Natural killer cell treated with Interleukin-12 subunit alpha and Interleukin-12 subunit beta and Interleukin-15 and Interleukin-18, amount 100 ng/mL, for 72 hours (primary cell): ENCODE measurements at regions not wholly inside any gene's neighbourhood (a gene's known extent, or its start where the extent isn't known, plus 50 kb on each side); places are given as distances from the start of the nearest gene placed in this dataset.

ENCODE experiments used
- ATAC-seq, 2 donors: fragments of 150-1000 bp; cut with Tn5 transposase in 1 of 2; sonication (Bioruptor Pico), chemical (Tn5 transposase) in 1 of 2; 2 replicates each; pipeline ENCODE4 v1.10.0; 2021
- DNase-seq: peaks from one replicate; pipeline ENCODE4 v3.0.0; 2022; ENCODE audit warnings: low spot score
- H3K27ac Mint-ChIP-seq, 2 donors: 1 replicate in 1 of 2; 2 replicates in 1 of 2; pipeline ENCODE4 v1.8.0; 2022; ENCODE audit warnings: mixed read lengths in 2 of 2, mild to moderate bottlenecking in 1 of 2, moderate library complexity in 1 of 2
- H3K27me3 Mint-ChIP-seq, 2 donors: 1 replicate in 1 of 2; 2 replicates in 1 of 2; pipeline ENCODE4 v1.8.0; 2022; ENCODE audit warnings: mixed read lengths in 2 of 2
- H3K36me3 Mint-ChIP-seq: one replicate; pipeline ENCODE4 v1.8.0; 2022; ENCODE audit warnings: mixed read lengths
- H3K4me1 Mint-ChIP-seq, 2 donors: 1 replicate in 1 of 2; 2 replicates in 1 of 2; pipeline ENCODE4 v1.8.0; 2022; ENCODE audit warnings: low read depth in 2 of 2, mixed read lengths in 2 of 2, mild to moderate bottlenecking in 1 of 2
- H3K4me3 Mint-ChIP-seq: one replicate; pipeline ENCODE4 v1.8.0; 2022; ENCODE audit warnings: mixed read lengths
- H3K9me3 Mint-ChIP-seq: 2 replicates; pipeline ENCODE4 v1.8.0; 2022; ENCODE audit warnings: mixed read lengths

DNA sequence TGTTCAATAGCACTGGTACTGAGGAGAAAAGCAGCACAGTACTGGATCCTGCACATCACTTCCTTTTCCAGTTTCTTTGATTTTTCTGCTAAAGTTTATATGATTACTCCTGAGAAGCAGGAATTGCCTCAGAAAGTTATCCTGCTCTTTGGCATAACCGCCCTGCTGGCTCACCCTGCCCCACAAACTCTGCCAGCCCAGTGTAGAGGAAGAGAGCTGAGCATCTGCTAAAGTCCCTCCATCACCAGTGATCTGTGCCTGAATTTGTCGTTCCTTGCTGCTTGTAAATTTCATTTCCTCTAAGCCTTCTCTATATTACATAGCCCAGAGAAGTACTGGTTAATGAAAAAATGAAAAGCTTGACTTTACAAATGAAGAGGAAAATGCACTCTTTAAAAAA is 87.0 kb upstream of the C1orf21 start:
- Mint-ChIP-seq H3K27me3 (peaks cover 3 to 17% of the 10 kb centered on the region in 2 donors), H3K9me3 (no peaks in the 10 kb centered on the region), H3K36me3 (peaks cover 12% of the 10 kb centered on the region), H3K4me1 (peaks cover 6% of the 10 kb centered on the region in 2 donors), H3K27ac (no peak overlapping the region), H3K4me3 (no peak overlapping the region)
- no peak for DNase-seq
- no peak for ATAC-seq

- H3K4me3 Mint-ChIP-seq: no peak overlapping the region
- ATAC-seq: no peak
- DNase-seq: no peak
- no peak overlapping the region for H3K27ac Mint-ChIP-seq
- H3K9me3 Mint-ChIP-seq: no peaks in the 10 kb centered on the region
- H3K4me1 Mint-ChIP-seq: peaks cover 6% of the 10 kb centered on the region in 2 donors
- H3K27me3 Mint-ChIP-seq: peaks cover 3 to 22% of the 10 kb centered on the region in 2 donors
- H3K36me3 Mint-ChIP-seq: peaks cover 12% of the 10 kb centered on the region
Measured at GRCh38 chr1:184300446-184300845, 86.4 kb upstream of the C1orf21 start.

DNA sequence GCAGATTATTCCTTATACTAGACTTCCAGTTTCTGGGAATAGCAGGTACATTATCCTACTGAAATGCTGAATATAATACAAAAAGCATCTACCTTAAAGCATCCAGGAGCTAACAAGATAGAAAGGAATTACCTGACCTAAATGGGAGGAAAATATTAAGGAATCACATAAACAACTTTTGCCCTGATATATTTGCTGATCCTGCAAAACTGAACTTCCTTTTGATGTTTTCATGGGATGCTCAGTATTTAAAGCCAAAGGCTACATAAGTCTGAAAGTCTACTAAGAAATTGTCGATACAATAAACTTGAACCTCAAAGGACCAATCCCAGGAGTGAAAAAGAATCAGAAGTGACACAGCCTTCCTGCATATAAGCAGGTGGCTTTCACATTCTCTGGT is 85.6 kb upstream of the C1orf21 start:
- DNase-seq (no peak), ATAC-seq (no peak)
- Mint-ChIP-seq H3K27ac (no peak overlapping the region), H3K4me1 (peaks cover 6% of the 10 kb centered on the region in 2 donors), H3K27me3 (peaks cover 9 to 29% of the 10 kb centered on the region in 2 donors), H3K4me3 (no peak overlapping the region), H3K9me3 (no peaks in the 10 kb centered on the region), H3K36me3 (peaks cover 12% of the 10 kb centered on the region)

GRCh38 chr1:184302346-184302745 is 84.5 kb upstream of the C1orf21 start:
- H3K27ac Mint-ChIP-seq: no peak overlapping the region

GRCh38 chr1:184310157-184310819 is 76.5 kb upstream of the C1orf21 start:
- Mint-ChIP-seq H3K4me3 (no peak overlapping the region), H3K27ac (peak overlapping the region in 1 of 2 donors; percentile 5), H3K9me3 (no peaks in the 10 kb centered on the region), H3K4me1 (peaks cover 0 to 3% of the 10 kb centered on the region in 2 donors), H3K36me3 (no peaks in the 10 kb centered on the region), H3K27me3 (peaks cover 14 to 37% of the 10 kb centered on the region in 2 donors)
- peak in 1 of 2 donors; percentile 13 for ATAC-seq
- DNase-seq: no peak

More at GRCh38 chr1:184302346-184302745, 84.5 kb upstream of the C1orf21 start:
- no peak for DNase-seq
- H3K36me3 Mint-ChIP-seq: peaks cover 12% of the 10 kb centered on the region
- ATAC-seq: no peak
- H3K4me3 Mint-ChIP-seq: peak overlapping the region; percentile 12
- peaks cover 6% of the 10 kb centered on the region in 2 donors for H3K4me1 Mint-ChIP-seq
- H3K27me3 Mint-ChIP-seq: peaks cover 9 to 36% of the 10 kb centered on the region in 2 donors
- H3K9me3 Mint-ChIP-seq: no peaks in the 10 kb centered on the region

- no peaks in the 10 kb centered on the region for H3K9me3 Mint-ChIP-seq
- no peak for DNase-seq
- no peak overlapping the region for H3K4me3 Mint-ChIP-seq
- no peaks in the 10 kb centered on the region for H3K36me3 Mint-ChIP-seq
- ATAC-seq: no peak
- H3K27me3 Mint-ChIP-seq: peaks cover 13 to 27% of the 10 kb centered on the region in 2 donors
- peaks cover 0 to 3% of the 10 kb centered on the region in 2 donors for H3K4me1 Mint-ChIP-seq
- H3K27ac Mint-ChIP-seq: no peak overlapping the region
Measured at GRCh38 chr1:184311580-184311979, 75.2 kb upstream of the C1orf21 start.

- Mint-ChIP-seq H3K4me3 (no peak overlapping the region), H3K27ac (no peak overlapping the region), H3K27me3 (peaks cover 17 to 19% of the 10 kb centered on the region in 2 donors), H3K4me1 (peaks cover 0 to 3% of the 10 kb centered on the region in 2 donors), H3K9me3 (no peaks in the 10 kb centered on the region), H3K36me3 (no peaks in the 10 kb centered on the region)
- DNase-seq (no peak), ATAC-seq (no peak)
Measured at GRCh38 chr1:184315254-184315653, 71.6 kb upstream of the C1orf21 start.

GRCh38 chr1:184319879-184320278 is 67.0 kb upstream of the C1orf21 start:
- DNase-seq (no peak), ATAC-seq (no peak)
- peaks cover 17 to 18% of the 10 kb centered on the region in 2 donors for H3K27me3 Mint-ChIP-seq
- no peak overlapping the region for H3K27ac Mint-ChIP-seq
- no peaks in the 10 kb centered on the region for H3K36me3 Mint-ChIP-seq
- H3K4me1 Mint-ChIP-seq: no peaks in the 10 kb centered on the region
- no peaks in the 10 kb centered on the region for H3K9me3 Mint-ChIP-seq
- no peak overlapping the region for H3K4me3 Mint-ChIP-seq

GRCh38 chr1:184322253-184322652 is 64.6 kb upstream of the C1orf21 start:
- Mint-ChIP-seq H3K36me3 (no peaks in the 10 kb centered on the region), H3K4me3 (no peak overlapping the region), H3K4me1 (no peaks in the 10 kb centered on the region), H3K27me3 (peaks cover 11 to 12% of the 10 kb centered on the region in 2 donors), H3K9me3 (no peaks in the 10 kb centered on the region), H3K27ac (no peak overlapping the region)
- DNase-seq: no peak
- ATAC-seq: no peak

DNA sequence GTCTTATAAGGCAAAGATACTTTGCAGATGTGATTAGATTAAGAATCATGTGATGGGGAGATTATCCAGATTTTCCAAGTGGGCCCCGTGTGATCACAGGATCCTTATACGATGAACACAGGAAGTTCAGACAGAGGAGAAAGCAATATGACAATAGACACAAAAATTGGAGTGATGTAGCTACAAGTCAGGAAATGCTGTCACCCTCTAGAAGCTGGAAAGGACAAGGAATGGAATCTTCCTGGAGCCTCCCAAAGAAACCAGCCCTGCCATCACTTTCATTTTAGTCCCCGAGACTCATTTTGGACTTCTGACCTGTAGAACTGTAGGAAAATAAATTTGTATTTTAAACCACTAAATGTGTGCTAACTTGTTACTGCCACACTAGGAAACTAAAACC is 61.9 kb upstream of the C1orf21 start:
- Mint-ChIP-seq H3K4me3 (no peak overlapping the region), H3K27ac (no peak overlapping the region), H3K9me3 (no peaks in the 10 kb centered on the region), H3K36me3 (no peaks in the 10 kb centered on the region), H3K4me1 (peaks cover 0 to 4% of the 10 kb centered on the region in 2 donors), H3K27me3 (peaks cover 8 to 19% of the 10 kb centered on the region in 2 donors)
- no peak for DNase-seq
- no peak for ATAC-seq

DNA sequence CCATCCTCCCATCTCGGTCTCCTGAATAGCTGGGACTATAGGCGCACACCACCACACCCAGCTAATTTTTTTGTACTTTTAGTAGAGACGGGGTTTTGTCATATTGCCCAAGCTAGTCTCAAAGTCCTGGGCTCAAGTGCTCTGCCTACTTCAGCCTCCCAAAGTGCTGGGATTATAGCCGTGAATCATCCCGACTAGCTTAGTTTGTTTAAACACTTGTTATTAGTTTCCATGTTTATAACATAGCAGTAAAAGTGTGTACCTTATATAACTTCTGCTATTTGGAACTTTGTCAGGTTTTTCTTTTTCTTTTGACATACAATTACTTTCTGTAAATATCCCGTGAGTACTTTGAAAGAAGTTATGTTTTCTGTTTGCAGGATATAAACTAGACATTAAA is 60.6 kb upstream of the C1orf21 start:
- no peak overlapping the region for H3K27ac Mint-ChIP-seq
- H3K4me1 Mint-ChIP-seq: peaks cover 0 to 4% of the 10 kb centered on the region in 2 donors
- no peak for ATAC-seq
- H3K27me3 Mint-ChIP-seq: peaks cover 5 to 19% of the 10 kb centered on the region in 2 donors
- no peak overlapping the region for H3K4me3 Mint-ChIP-seq
- H3K36me3 Mint-ChIP-seq: no peaks in the 10 kb centered on the region
- no peak for DNase-seq
- H3K9me3 Mint-ChIP-seq: no peaks in the 10 kb centered on the region

- peaks cover 5% of the 10 kb centered on the region for H3K36me3 Mint-ChIP-seq
- H3K27ac Mint-ChIP-seq: no peak overlapping the region
- no peak overlapping the region for H3K4me3 Mint-ChIP-seq
- DNase-seq (no peak), ATAC-seq (peak in 1 of 2 donors; percentile 49)
- H3K9me3 Mint-ChIP-seq: no peaks in the 10 kb centered on the region
- peaks cover 3 to 8% of the 10 kb centered on the region in 2 donors for H3K27me3 Mint-ChIP-seq
- H3K4me1 Mint-ChIP-seq: peaks cover 0 to 4% of the 10 kb centered on the region in 2 donors
Measured at GRCh38 chr1:184329245-184329953, 57.4 kb upstream of the C1orf21 start.

DNA sequence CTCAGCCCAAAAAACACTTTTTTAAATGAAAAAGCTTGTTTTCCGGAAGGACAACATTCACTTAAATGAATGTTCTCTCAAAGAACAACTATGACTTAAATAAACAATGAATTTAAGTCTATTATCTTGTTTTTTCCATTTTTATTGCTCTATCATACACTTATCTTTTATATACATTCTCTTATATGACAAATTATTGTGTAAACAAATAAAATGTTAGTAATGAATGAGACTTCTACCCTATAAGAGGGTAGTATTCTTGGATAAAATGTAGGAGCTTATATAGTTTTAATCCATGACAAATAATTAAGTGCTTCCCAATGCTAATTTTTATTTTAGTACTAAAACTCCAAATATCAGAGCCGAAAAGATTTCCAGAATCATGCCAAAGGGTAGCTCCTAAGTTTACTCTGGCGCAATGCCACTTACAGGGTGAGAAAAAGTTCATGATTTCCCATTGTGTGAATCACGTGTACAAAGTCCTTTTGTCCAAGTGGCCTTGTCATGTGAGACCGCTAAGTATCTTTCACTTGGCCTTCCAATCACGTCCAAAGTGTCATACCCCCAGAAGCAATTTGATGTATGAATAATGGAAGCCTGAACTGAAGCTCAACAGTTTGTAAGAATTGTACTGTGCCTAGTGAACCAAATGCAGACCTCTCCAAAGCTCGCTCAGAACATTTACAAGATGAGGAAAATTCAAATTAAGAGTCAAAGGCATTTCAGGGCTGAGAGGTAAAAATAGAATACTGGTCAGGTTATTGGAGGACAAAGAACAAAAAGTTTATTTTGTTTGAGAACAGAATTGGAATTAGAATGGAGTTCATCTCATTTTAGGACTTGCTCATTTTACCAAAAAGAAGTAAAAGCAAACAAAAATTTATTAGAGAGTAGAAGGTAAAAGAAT is 56.6 kb upstream of the C1orf21 start:
- H3K4me1 Mint-ChIP-seq: peaks cover 0 to 4% of the 10 kb centered on the region in 2 donors
- H3K27me3 Mint-ChIP-seq: peaks cover 3 to 8% of the 10 kb centered on the region in 2 donors
- no peak overlapping the region for H3K4me3 Mint-ChIP-seq

More for the DNA sequence above, 56.6 kb upstream of the C1orf21 start:
- DNase-seq (no peak), ATAC-seq (no peak)
- Mint-ChIP-seq H3K36me3 (peaks cover 5% of the 10 kb centered on the region), H3K27ac (no peak overlapping the region), H3K9me3 (no peaks in the 10 kb centered on the region)
